Activated naive CD4-positive, alpha-beta T cell treated with anti-CD3 and anti-CD28 coated beads for 36 hours (primary cell): ENCODE measurements at regions not wholly inside any gene's neighbourhood (a gene's known extent, or its start where the extent isn't known, plus 50 kb on each side); places are given as distances from the start of the nearest gene placed in this dataset.

Source experiments
- CTCF ChIA-PET: fragments of 350-600 bp; sonication (Branson Sonifier 250); formaldehyde crosslinking; loops from one replicate; lab custom pipeline; 2021; ENCODE audit warnings: antibody characterized with exemption; lab: Charles Lee
- DNase-seq: peaks from one replicate; pipeline ENCODE4 v3.0.0-alpha.2; 2020
- H3K27ac Mint-ChIP-seq: one replicate; pipeline ENCODE4 v1.8.0; 2021; ENCODE audit warnings: mild to moderate bottlenecking, mixed read lengths
- H3K27me3 Mint-ChIP-seq: one replicate; pipeline ENCODE4 v1.8.0; 2021; ENCODE audit warnings: low read depth, mixed read lengths
- H3K36me3 Mint-ChIP-seq: one replicate; pipeline ENCODE4 v1.8.0; 2021; ENCODE audit warnings: low read depth, mixed read lengths
- H3K4me1 Mint-ChIP-seq: one replicate; pipeline ENCODE4 v1.8.0; 2021; ENCODE audit warnings: low read depth, mixed read lengths
- H3K4me3 Mint-ChIP-seq: one replicate; pipeline ENCODE4 v1.8.0; 2021; ENCODE audit warnings: mild to moderate bottlenecking, moderate library complexity, mixed read lengths
- H3K9me3 Mint-ChIP-seq: one replicate; pipeline ENCODE4 v1.8.0; 2021; ENCODE audit warnings: mixed read lengths
- intact Hi-C: fragments of 100-400 bp; cut with micrococcal nuclease; formaldehyde crosslinking; loops from one replicate; pipeline ENCODE4 v1.15.1; 2023

GRCh38 chr7:33685981-33686683 is 219.2 kb upstream of the BMPER start:
- CTCF ChIA-PET: no interaction called here
- no peak for DNase-seq
- H3K9me3 Mint-ChIP-seq: peaks cover 5% of the 10 kb centered on the region
- no peak overlapping the region for H3K4me3 Mint-ChIP-seq
- no peaks in the 10 kb centered on the region for H3K27me3 Mint-ChIP-seq
- H3K4me1 Mint-ChIP-seq: no peaks in the 10 kb centered on the region
- peaks cover 13% of the 10 kb centered on the region for H3K36me3 Mint-ChIP-seq
- H3K27ac Mint-ChIP-seq: no peak overlapping the region
- intact Hi-C loops: no loop called here

- no peak for DNase-seq
- Mint-ChIP-seq H3K4me1 (no peaks in the 10 kb centered on the region), H3K27me3 (no peaks in the 10 kb centered on the region), H3K9me3 (peaks cover 5% of the 10 kb centered on the region), H3K36me3 (peaks cover 11% of the 10 kb centered on the region), H3K4me3 (no peak overlapping the region), H3K27ac (no peak overlapping the region)
- intact Hi-C loops: no loop called here
- CTCF ChIA-PET: no interaction called here
Measured at GRCh38 chr7:33687625-33688024, 217.7 kb upstream of the BMPER start.

- Mint-ChIP-seq H3K9me3 (peaks cover 5% of the 10 kb centered on the region), H3K36me3 (peaks cover 10% of the 10 kb centered on the region), H3K4me3 (no peak overlapping the region), H3K27me3 (no peaks in the 10 kb centered on the region), H3K27ac (no peak overlapping the region), H3K4me1 (no peaks in the 10 kb centered on the region)
- intact Hi-C loops: no loop called here
- CTCF ChIA-PET: no interaction called here
- no peak for DNase-seq
Measured at GRCh38 chr7:33691180-33691579, 214.2 kb upstream of the BMPER start.

- Mint-ChIP-seq H3K4me3 (no peak overlapping the region), H3K27ac (no peak overlapping the region), H3K36me3 (peaks cover 8% of the 10 kb centered on the region), H3K27me3 (no peaks in the 10 kb centered on the region), H3K9me3 (peaks cover 5% of the 10 kb centered on the region), H3K4me1 (no peaks in the 10 kb centered on the region)
- CTCF ChIA-PET: no interaction called here
- intact Hi-C loops: no loop called here
- no peak for DNase-seq
Measured at GRCh38 chr7:33692956-33693355, 212.4 kb upstream of the BMPER start.

- H3K4me1 Mint-ChIP-seq: no peaks in the 10 kb centered on the region
- no peak overlapping the region for H3K4me3 Mint-ChIP-seq
- CTCF ChIA-PET: no interaction called here
- intact Hi-C loops: no loop called here
- peaks cover 5% of the 10 kb centered on the region for H3K36me3 Mint-ChIP-seq
- DNase-seq: no peak
- no peaks in the 10 kb centered on the region for H3K27me3 Mint-ChIP-seq
- no peak overlapping the region for H3K27ac Mint-ChIP-seq
- peaks cover 9% of the 10 kb centered on the region for H3K9me3 Mint-ChIP-seq
Measured at GRCh38 chr7:33694006-33694405, 211.3 kb upstream of the BMPER start.

GRCh38 chr7:33697616-33698015 is 207.7 kb upstream of the BMPER start:
- H3K36me3 Mint-ChIP-seq: peaks cover 16% of the 10 kb centered on the region
- no peak overlapping the region for H3K27ac Mint-ChIP-seq

GRCh38 chr7:33698041-33698440 is 207.3 kb upstream of the BMPER start:
- DNase-seq: no peak
- no peak overlapping the region for H3K4me3 Mint-ChIP-seq
- intact Hi-C loops: no loop called here
- peaks cover 16% of the 10 kb centered on the region for H3K36me3 Mint-ChIP-seq
- no peak overlapping the region for H3K27ac Mint-ChIP-seq
- H3K27me3 Mint-ChIP-seq: no peaks in the 10 kb centered on the region
- no peaks in the 10 kb centered on the region for H3K4me1 Mint-ChIP-seq
- CTCF ChIA-PET: interaction anchor here (1.0 kb wide), 1 partner anchor 51 kb away, joined by 3 read pairs; no protein-coding TSS in a partner anchor
- H3K9me3 Mint-ChIP-seq: peaks cover 30% of the 10 kb centered on the region

More at GRCh38 chr7:33697616-33698015, 207.7 kb upstream of the BMPER start:
- H3K9me3 Mint-ChIP-seq: peaks cover 28% of the 10 kb centered on the region
- no peak overlapping the region for H3K4me3 Mint-ChIP-seq
- intact Hi-C loops: no loop called here
- DNase-seq: no peak
- no peaks in the 10 kb centered on the region for H3K4me1 Mint-ChIP-seq
- H3K27me3 Mint-ChIP-seq: no peaks in the 10 kb centered on the region
- CTCF ChIA-PET: interaction anchor here (0.6 to 1.0 kb wide), 2 partner anchors 32 to 51 kb away, joined by 3 read pairs; no protein-coding TSS in a partner anchor

- Mint-ChIP-seq H3K27ac (no peak overlapping the region), H3K4me1 (no peaks in the 10 kb centered on the region), H3K36me3 (peaks cover 16% of the 10 kb centered on the region), H3K9me3 (peaks cover 32% of the 10 kb centered on the region), H3K4me3 (no peak overlapping the region), H3K27me3 (no peaks in the 10 kb centered on the region)
- CTCF ChIA-PET: no interaction called here
- DNase-seq: no peak
- intact Hi-C loops: no loop called here
Measured at GRCh38 chr7:33698692-33699128, 206.6 kb upstream of the BMPER start.

- H3K4me1 Mint-ChIP-seq: no peaks in the 10 kb centered on the region
- H3K27me3 Mint-ChIP-seq: no peaks in the 10 kb centered on the region
- no peak for DNase-seq
- CTCF ChIA-PET: interaction anchor here (1.3 kb wide), 1 partner anchor 15 kb away, joined by 4 read pairs; no protein-coding TSS in a partner anchor
- intact Hi-C loops: no loop called here
- peaks cover 32% of the 10 kb centered on the region for H3K9me3 Mint-ChIP-seq
- peaks cover 16% of the 10 kb centered on the region for H3K36me3 Mint-ChIP-seq
- no peak overlapping the region for H3K4me3 Mint-ChIP-seq
- H3K27ac Mint-ChIP-seq: no peak overlapping the region
Measured at GRCh38 chr7:33700001-33700899, 205.1 kb upstream of the BMPER start.

- Mint-ChIP-seq H3K27ac (no peak overlapping the region), H3K4me3 (no peak overlapping the region), H3K36me3 (peaks cover 16% of the 10 kb centered on the region), H3K4me1 (no peaks in the 10 kb centered on the region), H3K27me3 (no peaks in the 10 kb centered on the region), H3K9me3 (peaks cover 32% of the 10 kb centered on the region)
- intact Hi-C loops: no loop called here
- CTCF ChIA-PET: interaction anchor here (1.3 kb wide), 1 partner anchor 14 kb away, joined by 4 read pairs; no protein-coding TSS in a partner anchor
- no peak for DNase-seq
Measured at GRCh38 chr7:33701189-33701740, 204.1 kb upstream of the BMPER start.

GRCh38 chr7:33701927-33702326 is 203.4 kb upstream of the BMPER start:
- Mint-ChIP-seq H3K4me1 (no peaks in the 10 kb centered on the region), H3K4me3 (no peak overlapping the region), H3K36me3 (peaks cover 16% of the 10 kb centered on the region), H3K27ac (no peak overlapping the region), H3K27me3 (no peaks in the 10 kb centered on the region), H3K9me3 (peaks cover 32% of the 10 kb centered on the region)
- DNase-seq: no peak
- CTCF ChIA-PET: no interaction called here
- intact Hi-C loops: no loop called here

GRCh38 chr7:33702514-33703054 is 202.8 kb upstream of the BMPER start:
- CTCF ChIA-PET: interaction anchor here (0.6 kb wide), 1 partner anchor 49 kb away, joined by 3 read pairs; no protein-coding TSS in a partner anchor
- peaks cover 32% of the 10 kb centered on the region for H3K9me3 Mint-ChIP-seq
- no peaks in the 10 kb centered on the region for H3K27me3 Mint-ChIP-seq
- intact Hi-C loops: no loop called here
- no peaks in the 10 kb centered on the region for H3K4me1 Mint-ChIP-seq
- peaks cover 16% of the 10 kb centered on the region for H3K36me3 Mint-ChIP-seq
- H3K4me3 Mint-ChIP-seq: no peak overlapping the region
- DNase-seq: no peak
- no peak overlapping the region for H3K27ac Mint-ChIP-seq
